ENCODE measurements at regions not wholly inside any gene's neighbourhood (a gene's known extent, or its start where the extent isn't known, plus 50 kb on each side); places are given as distances from the start of the nearest gene placed in this dataset.
"Not testable (repeated sequence)": the region's sequence is repeated elsewhere in the genome, so short reads cannot be mapped to it uniquely, and the experiment has no call there.

DNA sequence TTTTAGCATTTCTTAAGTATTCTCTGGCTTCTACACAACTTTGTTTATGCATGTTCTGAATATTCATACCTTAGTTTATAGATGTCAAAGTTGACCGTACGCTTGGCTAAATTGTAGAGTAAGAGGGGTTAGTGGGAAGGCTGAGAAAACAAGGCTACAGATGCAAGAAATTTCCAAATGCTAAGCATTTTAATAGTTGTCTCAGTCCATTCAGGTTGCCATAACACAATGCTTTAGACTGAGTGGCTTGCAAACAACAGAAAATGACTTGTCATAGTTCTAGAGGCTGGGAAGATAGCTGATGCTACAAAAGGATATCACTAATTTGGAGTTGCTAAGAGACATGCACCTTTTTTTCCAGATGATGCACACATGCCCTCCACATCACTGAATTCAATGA lies 53.0 kb upstream of the C1QTNF3 start:
- not testable (repeated sequence) for DNase-seq (ENCODE audit: low read depth); H3K4me3 ChIP-seq (ENCODE audit: low read length)

DNA sequence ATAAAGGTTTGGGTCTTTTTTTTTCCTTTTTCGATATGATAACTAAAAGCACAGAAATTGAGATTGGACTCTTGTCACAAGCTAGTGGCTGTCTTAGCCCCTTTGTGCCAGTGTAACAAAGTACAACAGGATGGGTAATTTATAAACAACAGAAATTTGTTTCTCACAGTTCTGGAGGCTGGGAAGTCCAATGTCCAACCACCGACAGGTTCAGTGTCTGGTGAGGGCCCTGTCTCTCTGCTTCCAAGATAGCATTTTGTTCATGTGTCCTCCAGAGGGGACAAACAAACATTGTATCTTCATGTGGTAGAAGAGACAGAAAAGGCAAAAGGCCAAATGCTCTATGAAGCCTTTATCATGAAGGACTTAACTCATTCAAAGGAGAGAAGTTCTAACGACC lies 56.9 kb upstream of the C1QTNF3 start:
- H3K4me3 ChIP-seq (ENCODE audit: low read length): not testable (repeated sequence)

DNA sequence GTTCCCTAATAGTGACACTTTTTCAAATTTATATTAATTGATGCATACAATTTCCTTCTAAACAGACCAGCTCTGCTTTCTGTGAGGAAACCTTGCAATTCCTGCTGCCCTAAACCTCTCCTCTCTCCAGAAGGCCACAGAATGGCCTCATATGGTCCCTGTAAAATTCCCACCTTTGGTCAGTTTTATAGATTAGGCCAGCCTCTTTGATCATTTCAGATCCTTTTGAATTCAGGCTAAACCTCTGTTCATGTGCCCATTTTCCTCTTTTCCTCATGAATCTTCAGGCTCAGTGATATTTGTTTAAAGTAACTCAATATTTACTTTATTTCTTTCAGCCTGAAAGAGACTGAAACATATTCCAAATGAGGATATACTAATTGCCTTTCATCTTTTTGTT lies 58.6 kb upstream of the C1QTNF3 start:
- DNase-seq (ENCODE audit: low read depth); H3K4me3 ChIP-seq (ENCODE audit: low read length): not testable (repeated sequence)

More for the DNA sequence above, 56.9 kb upstream of the C1QTNF3 start:
- DNase-seq (ENCODE audit: low read depth): not testable (repeated sequence)

DNA sequence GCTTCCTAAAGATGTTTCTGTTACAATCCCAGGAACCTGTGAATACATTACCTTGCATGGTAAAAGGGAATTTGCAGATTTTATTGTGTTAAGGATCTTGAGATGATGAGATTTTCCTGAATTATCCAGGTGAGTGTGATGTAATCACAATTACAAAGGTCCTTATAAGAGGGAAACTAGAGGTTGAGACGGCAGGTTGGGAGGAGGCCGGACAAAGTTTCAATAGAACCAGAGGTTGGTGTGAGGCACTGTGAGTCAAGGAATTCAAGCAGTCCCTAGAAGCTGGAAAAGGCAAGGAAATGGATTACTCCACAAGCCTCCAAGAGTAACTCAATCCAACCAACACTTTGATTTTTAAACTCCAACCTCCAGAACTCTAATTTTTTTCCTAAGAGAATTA lies 65.9 kb upstream of the C1QTNF3 start:
- not testable (repeated sequence) for DNase-seq (ENCODE audit: low read depth); H3K4me3 ChIP-seq (ENCODE audit: low read length)

DNA sequence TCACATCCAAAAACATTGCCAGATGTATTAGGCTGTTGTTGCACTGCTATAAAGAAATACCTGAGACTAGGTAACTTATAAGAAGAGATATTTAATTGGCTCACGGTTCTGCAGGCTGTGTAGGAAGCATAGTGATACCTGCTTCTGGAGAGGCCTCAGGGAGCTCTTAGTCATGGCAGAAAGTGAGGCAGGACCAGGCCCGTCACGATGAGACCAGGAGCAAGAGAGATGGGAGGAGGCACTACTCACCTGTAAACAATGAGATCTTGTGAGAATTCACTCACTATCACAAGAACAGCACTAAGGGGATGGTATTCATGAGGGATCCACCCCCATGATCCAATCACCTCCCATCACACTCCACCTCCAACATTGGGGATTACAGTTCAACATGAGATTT lies 81.3 kb upstream of the C1QTNF3 start:
- H3K4me3 ChIP-seq (ENCODE audit: low read length): not testable (repeated sequence)
- DNase-seq (ENCODE audit: low read depth): peak; percentile 92

DNA sequence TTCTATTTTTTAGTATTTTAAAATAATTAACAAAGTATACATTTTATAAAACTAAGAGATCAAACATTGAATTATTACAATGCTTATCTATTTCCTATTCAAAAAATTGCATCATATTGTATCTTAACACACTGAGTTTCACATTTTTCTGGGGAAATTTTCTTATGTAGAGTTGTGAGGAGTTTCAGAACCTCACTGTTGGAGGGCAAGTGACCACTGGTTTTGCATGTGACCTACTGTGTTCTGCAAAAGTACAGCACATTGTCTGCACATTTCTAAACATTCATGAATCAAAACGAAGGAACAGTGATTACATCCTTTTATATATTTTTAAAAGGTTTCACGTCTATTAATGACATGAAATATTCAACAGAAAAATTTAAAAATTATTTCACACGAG lies 82.3 kb upstream of the C1QTNF3 start:
- not testable (repeated sequence) for DNase-seq (ENCODE audit: low read depth); H3K4me3 ChIP-seq (ENCODE audit: low read length)

DNA sequence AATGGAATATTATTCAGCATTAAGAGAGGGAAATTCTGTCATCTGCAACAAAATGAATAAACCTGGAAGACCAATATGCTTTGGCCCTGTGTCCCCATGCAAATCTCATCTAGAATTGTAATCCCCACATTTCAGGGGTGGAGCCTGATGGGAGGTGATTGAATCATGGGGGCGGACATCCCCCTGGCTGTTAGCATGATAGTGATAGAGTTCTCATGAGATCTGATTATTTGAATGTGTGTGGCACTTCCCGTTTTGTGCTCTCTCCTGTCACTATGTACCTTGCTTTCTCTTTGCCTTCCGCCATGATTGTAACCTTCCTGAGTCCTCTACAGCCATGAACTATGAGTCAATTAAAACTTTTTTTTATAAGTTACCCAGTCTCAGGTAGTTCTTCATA lies 83.7 kb upstream of the C1QTNF3 start:
- H3K4me3 ChIP-seq (ENCODE audit: low read length); DNase-seq (ENCODE audit: low read depth): not testable (repeated sequence)

DNA sequence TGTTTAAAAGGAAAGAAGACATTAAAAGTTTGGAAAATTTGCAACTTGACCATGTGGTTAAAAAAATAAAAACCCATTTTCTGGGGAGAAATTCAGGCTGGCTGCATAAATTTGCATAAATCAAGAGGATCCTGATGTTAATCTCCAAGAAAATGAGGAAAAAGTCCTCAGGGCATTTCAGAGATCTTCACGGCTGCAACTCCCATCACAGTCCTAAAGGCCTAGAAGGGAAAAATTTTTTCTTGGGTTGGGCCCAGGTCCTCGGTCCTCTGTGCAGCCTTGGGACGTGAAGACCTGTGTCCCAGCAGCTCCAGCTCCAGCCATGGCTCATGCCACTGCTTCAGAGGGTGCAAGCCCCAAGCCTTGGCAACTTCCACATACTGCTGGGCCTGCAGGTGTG lies 84.8 kb upstream of the C1QTNF3 start:
- H3K4me3 ChIP-seq (ENCODE audit: low read length); DNase-seq (ENCODE audit: low read depth): not testable (repeated sequence)

DNA sequence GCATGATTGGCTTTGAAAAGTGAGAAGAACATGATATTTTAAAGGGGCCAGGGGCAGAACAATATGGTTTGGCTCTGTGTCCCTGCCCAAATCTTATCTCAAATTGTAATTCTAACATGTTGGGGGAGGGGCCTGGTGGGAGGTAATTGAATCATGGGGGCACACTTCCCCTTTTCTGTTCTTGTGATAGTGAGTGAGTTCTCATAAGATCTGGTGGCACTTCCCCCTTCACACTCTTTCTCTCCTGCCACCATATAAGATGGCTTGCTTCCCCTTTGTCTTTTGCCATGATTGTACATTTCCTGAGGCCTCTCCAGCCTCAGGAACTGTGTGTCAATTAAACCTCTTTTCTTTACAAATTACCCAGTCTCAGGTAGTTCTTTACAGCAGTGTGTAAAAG lies 85.9 kb upstream of the C1QTNF3 start:
- DNase-seq (ENCODE audit: low read depth); H3K4me3 ChIP-seq (ENCODE audit: low read length): not testable (repeated sequence)

DNA sequence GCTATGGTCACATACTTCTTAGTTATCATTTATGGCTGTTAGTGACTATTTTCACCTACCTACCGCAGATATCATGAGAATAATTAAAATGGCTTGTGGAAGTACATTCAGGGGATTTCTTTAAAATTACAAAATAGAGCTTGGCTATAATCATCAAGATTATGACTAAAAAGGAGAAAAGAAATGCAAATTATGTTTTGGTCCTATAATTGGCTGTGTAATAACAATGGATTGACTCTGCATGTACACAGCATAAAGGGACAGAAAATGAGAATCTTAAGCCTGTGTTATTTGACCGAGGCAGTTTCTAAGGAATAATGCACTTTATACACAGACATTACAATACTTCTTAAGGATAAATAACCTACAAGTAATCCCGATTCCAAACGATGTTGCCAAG lies 112.0 kb upstream of the C1QTNF3 start:
- not testable (repeated sequence) for H3K4me3 ChIP-seq (ENCODE audit: low read length); DNase-seq (ENCODE audit: low read depth)

DNA sequence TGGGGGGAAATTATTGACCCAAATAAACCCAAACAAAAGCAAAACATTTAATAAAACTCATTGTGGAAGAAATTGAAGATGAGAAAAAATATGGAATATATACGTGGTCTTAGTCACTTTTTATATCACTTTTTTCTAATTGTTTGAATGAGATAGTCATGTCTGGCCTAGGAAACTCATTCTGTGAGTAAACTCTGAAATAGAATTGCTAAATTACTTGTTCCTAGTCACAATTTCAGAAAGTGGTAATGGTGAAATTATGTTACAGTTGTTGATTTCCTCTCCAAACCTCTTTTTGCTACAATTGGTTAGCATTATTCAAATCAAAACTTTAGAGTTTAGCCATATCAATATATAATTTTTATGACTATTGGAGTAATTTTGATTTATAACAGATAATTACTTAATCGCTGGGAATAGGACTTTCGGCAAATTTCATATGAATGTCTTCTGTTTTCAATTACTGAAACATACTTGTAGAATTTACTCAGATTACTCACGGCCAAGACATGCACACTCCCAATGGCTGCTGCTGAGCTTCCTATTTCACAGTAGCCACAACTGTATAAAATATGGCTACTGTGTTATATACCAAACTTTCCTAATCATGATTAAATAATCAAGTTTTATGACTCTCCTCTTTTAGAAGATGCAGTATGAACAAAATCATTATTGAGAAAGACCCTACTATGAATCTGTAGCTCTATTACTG lies 113.8 kb upstream of the C1QTNF3 start:
- DNase-seq (ENCODE audit: low read depth); H3K4me3 ChIP-seq (ENCODE audit: low read length): not testable (repeated sequence)

DNA sequence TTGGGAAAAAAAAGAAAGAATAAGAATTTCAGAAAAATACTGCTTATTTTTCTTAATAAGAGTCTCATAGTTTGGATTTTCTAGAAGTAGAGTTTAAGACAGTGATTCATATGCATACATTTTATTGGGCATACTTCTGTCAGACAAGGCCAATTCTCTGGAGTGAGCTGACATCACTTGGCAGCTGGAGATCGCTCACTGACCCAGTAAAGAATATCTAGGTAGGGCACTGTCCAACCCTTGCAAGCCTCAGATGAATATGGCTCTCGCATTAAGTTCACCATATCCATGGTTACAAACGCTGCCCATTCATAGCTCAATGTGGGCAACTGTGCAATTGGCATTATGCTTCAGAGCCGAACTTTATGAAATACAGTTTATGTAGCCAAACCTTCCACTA lies 117.9 kb upstream of the C1QTNF3 start:
- H3K4me3 ChIP-seq (ENCODE audit: low read length); DNase-seq (ENCODE audit: low read depth): not testable (repeated sequence)

DNA sequence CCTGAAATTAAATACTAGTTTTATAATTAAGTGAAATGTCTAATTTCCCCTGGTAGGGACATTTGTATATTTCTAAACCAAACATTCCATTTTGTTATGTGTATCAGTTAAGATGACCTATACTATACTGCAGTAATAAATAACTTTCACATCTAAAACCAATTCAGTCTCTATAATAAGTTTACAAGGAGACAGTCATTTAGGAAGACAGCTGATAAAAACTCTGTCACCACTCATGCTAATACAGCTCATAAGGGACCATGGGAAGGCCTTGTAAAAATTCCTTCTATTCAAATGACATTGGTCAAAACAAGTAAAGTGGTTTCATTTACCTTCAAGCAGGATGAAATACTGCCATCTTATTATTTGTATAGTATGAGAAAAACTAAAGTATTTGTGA lies 128.4 kb upstream of the C1QTNF3 start:
- not testable (repeated sequence) for DNase-seq (ENCODE audit: low read depth); H3K4me3 ChIP-seq (ENCODE audit: low read length)

DNA sequence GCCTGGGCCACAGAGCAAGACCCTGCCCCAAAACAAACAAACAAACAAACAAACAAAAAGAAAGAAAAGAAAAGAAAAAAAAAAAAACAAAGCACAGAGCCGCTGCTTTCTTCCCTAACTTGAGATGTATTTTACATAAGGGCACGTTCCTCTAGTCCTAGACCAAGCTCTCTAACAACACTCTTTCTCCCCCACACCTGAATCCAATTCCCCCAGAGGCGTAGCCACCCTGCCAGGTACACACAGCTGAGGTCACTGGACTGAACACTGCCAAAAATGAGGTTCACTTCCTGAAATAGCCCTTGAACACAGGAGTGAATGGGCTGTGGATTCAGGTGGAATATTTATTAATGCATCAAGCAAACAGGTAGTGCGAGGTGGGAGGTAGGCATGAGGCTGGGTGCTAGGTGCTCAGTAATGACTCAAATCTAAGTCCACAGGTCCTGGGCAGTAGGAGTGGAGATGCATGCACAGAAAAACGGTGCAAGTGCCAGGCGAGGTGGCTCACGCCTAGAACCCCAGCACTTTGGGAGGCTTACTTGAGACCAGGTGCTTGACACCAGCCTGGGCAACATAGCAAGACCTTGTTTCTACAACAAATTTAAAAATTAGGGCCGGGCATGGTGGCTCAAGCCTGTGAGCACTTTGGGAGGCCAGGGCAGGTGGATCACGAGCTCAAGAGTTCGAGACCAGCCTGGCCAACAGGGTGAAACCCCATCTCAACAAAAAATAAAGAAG lies 136.6 kb upstream of the C1QTNF3 start:
- not testable (repeated sequence) for H3K4me3 ChIP-seq (ENCODE audit: low read length)
- peak; percentile 31 for DNase-seq (ENCODE audit: low read depth)

DNA sequence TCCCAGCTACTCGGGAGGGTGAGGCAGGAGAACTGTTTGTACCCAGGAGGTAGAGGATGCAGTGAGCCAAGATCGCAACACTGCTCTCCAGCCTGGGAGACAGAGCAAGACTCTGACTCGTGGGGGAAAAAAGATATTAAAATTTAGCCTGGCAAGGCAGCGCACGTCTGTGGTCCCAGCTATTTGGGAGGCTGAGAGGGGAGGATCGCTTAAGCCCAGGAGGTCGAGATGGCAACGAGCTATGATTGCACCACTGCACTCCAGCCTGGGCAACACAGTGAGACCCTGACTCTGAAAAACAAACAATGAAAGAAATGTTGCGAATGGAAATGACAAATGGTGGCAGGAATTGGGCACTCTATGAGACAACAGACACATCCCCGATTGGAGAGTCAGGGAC lies 137.2 kb upstream of the C1QTNF3 start:
- not testable (repeated sequence) for DNase-seq (ENCODE audit: low read depth)

DNA sequence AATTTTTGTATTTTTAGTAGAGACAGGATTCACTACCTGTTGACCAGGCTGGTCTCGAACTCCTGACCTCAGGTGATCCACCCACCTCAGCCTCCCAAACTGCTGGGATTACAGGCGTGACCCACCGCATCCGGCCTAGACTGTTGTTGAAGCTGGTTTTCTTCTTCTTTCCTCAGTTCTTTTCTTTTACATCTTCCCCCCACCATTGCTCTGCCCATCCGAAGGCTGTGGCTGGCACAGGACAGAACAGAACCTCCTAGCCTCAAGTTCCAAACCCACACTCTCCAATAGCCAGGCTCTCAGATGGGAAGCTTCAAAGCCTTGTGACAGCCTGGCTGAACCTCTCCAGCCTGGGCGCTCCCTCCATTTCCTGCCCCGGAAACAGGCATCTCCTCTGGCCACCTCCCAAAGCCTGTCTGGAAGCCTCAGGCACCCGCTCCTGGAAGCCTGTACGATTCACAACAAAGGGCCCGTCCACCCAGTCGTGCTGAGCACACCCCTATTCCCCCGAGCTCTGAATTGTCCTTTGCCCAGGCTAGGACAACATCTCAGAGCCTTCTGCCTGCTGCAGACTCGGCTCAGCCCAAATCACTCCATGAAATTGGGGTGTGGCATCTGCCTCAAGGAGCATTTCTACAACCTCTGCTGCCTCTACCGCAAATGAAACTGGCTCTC lies 138.1 kb upstream of the C1QTNF3 start:
- H3K4me3 ChIP-seq (ENCODE audit: low read length); DNase-seq (ENCODE audit: low read depth): not testable (repeated sequence)

More for the DNA sequence above, 137.2 kb upstream of the C1QTNF3 start:
- H3K4me3 ChIP-seq (ENCODE audit: low read length): not testable (repeated sequence)

DNA sequence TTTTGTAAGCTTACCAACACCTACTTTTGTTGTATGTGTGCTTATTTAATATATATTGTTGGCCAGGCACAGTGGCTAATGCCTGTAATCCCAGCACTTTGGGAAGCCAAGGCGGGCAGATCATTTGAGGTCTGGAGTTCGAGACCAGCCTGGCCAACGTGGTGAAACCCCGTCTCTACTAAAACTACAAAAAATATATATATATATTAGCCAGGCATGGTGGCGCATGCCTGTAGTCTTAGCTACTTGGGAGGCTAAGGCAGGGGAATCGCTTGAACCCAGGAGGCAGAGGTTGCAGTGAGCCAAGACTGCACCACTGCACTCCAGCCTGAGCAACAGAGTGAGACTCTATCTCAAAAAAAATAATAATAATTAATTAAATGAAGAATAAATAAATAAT lies 142.0 kb upstream of the C1QTNF3 start:
- not testable (repeated sequence) for H3K4me3 ChIP-seq (ENCODE audit: low read length); DNase-seq (ENCODE audit: low read depth)

DNA sequence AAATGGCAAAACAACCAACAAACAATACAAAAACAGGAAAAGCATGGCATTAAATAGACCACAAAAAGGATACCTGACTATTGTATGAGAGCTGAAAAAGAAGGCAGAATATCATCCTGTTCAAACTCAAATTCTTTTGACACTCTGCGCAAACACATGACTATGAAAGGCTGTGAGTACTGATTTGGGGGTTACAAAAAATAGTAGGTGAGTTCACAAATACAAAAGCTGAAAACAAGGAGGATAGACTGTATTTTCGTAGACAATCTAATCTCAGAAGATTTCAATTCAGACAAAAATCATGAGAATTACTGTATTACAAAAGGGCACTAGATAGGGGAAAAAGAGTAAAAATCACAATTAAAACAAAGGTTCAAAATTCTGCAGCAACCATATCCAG lies 142.6 kb upstream of the C1QTNF3 start:
- DNase-seq (ENCODE audit: low read depth): peak; percentile 8
- not testable (repeated sequence) for H3K4me3 ChIP-seq (ENCODE audit: low read length)

DNA sequence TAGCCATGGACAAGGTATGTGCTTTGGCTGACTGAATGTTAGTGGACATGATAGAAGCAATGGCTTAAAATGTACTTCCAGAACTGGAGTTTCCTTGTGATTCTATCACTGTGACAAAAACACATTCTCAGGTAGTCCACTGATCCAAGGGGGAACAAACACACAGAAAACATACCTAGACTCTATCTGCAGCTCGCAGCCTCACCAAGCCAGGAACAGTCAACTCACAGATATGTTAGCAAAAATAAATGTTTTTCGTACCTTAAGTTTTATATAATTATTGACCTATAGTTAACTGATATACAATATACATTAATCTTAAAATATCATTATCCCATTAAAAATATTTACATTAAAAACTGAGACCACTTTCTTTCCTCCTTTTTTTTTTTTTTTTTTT lies 143.1 kb upstream of the C1QTNF3 start:
- H3K4me3 ChIP-seq (ENCODE audit: low read length); DNase-seq (ENCODE audit: low read depth): not testable (repeated sequence)

DNA sequence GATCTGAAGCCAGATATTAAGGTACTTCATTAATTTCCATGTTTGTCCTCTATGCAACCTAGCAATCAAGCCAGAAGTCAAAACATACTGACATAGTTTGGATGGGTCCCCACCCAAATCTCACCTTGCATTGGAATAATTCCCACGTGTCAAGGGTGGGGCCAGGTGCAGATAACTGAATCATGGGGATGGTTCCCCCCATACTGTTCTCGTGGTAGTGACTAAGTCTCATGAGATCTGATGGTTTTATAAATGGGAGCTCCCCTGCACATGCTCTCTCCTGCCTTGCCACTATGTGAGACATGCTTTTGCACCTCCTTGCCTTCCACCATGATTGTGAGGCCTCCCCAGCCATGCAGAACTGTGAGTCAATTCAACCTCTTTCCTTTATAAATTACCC lies 143.9 kb upstream of the C1QTNF3 start:
- not testable (repeated sequence) for H3K4me3 ChIP-seq (ENCODE audit: low read length)
- DNase-seq (ENCODE audit: low read depth): peak; percentile 29

All from epithelial cell of esophagus (primary cell).